ENCODE measurements at regions not wholly inside any gene's neighbourhood (a gene's known extent, or its start where the extent isn't known, plus 50 kb on each side); places are given as distances from the start of the nearest gene placed in this dataset.
A peak's percentile ranks its signal among the peaks of the same experiment; 100 is the strongest.

GRCh38 chr6:170074907-170075306, 216.0 kb downstream of the DLL1 start:
- TF ChIP-seq, protein P1, sequence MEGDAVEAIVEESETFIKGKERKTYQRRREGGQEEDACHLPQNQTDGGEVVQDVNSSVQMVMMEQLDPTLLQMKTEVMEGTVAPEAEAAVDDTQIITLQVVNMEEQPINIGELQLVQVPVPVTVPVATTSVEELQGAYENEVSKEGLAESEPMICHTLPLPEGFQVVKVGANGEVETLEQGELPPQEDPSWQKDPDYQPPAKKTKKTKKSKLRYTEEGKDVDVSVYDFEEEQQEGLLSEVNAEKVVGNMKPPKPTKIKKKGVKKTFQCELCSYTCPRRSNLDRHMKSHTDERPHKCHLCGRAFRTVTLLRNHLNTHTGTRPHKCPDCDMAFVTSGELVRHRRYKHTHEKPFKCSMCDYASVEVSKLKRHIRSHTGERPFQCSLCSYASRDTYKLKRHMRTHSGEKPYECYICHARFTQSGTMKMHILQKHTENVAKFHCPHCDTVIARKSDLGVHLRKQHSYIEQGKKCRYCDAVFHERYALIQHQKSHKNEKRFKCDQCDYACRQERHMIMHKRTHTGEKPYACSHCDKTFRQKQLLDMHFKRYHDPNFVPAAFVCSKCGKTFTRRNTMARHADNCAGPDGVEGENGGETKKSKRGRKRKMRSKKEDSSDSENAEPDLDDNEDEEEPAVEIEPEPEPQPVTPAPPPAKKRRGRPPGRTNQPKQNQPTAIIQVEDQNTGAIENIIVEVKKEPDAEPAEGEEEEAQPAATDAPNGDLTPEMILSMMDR (IDR thresholded peaks at IDR 0.05): no peak
- no peaks in the 10 kb centered on the region for H3K36me3 ChIP-seq
- no peaks in the 10 kb centered on the region for H3K27me3 ChIP-seq
- DNase-seq (ENCODE audit: low spot score in 2 of 2): no peak
- no peak overlapping the region for H3K4me3 ChIP-seq
- intact Hi-C loops (cut with DNase I): no loop called here
- no peaks in the 10 kb centered on the region for H3K4me1 ChIP-seq
- no peaks in the 10 kb centered on the region for H3K9me3 ChIP-seq
- no peak overlapping the region for H3K27ac ChIP-seq

DNA sequence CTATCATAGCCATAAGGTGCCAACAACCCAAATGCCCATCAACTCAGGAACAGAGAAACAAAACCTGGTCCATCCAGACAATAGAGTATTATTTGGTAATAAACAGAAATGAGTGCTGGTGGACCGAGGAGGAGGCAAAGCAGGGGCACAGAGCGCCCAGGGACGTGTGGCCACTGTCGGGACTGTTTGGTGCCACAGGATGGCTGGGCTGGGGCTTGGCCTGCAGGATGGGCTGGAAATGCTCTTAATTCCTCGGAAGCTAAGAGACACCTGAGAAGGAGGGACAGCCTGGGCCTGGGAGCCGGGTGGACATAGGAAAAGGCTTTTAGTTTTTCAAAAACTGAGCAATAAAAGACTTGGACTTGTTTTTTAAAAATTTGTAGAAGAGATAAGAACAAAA, 216.4 kb downstream of the DLL1 start:
- no peak overlapping the region for H3K4me3 ChIP-seq
- H3K4me1 ChIP-seq: no peaks in the 10 kb centered on the region
- TF ChIP-seq, protein P1 (IDR thresholded peaks at IDR 0.05): no peak
- no peaks in the 10 kb centered on the region for H3K9me3 ChIP-seq
- intact Hi-C loops (cut with DNase I): no loop called here
- H3K36me3 ChIP-seq: no peaks in the 10 kb centered on the region
- H3K27me3 ChIP-seq: no peaks in the 10 kb centered on the region
- no peak for DNase-seq (ENCODE audit: low spot score in 2 of 2)
- H3K27ac ChIP-seq: no peak overlapping the region

DNA sequence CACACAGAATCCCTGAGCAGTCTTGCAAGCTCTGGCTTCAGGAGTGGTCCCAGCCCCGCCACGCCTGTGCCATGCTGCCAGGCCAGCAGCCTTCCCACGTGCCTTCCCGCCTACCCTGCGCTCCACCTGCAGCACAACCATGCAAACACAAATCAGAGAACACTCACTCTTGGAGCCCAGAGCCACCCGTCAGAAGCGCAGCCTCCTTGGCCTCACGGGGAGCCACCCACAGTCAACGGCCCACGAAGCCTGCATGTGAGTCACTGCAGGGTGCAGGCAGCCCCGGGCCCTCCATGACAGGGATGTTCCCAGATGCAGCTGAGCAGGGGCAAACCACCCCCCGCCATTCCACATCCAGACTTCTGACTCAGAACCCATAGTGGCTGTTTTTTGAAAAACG, 217.0 kb downstream of the DLL1 start:
- Histone ChIP-seq H3K27ac (no peak overlapping the region), H3K36me3 (no peaks in the 10 kb centered on the region), H3K27me3 (no peaks in the 10 kb centered on the region), H3K9me3 (no peaks in the 10 kb centered on the region), H3K4me1 (no peaks in the 10 kb centered on the region), H3K4me3 (no peak overlapping the region)
- TF ChIP-seq, protein P1 (IDR thresholded peaks at IDR 0.05): no peak
- intact Hi-C loops (cut with DNase I): no loop called here
- peak in 1 of 2 donors; percentile 50 for DNase-seq (ENCODE audit: low spot score in 2 of 2)

GRCh38 chr6:170072246-170072645, 218.6 kb downstream of the DLL1 start:
- TF ChIP-seq, protein P1 (IDR thresholded peaks at IDR 0.05): no peak
- DNase-seq (ENCODE audit: low spot score in 2 of 2): no peak
- no peaks in the 10 kb centered on the region for H3K4me1 ChIP-seq
- no peak overlapping the region for H3K27ac ChIP-seq
- no peaks in the 10 kb centered on the region for H3K27me3 ChIP-seq
- no peak overlapping the region for H3K4me3 ChIP-seq
- intact Hi-C loops (cut with DNase I): no loop called here
- H3K9me3 ChIP-seq: no peaks in the 10 kb centered on the region
- no peaks in the 10 kb centered on the region for H3K36me3 ChIP-seq

GRCh38 chr6:170069611-170070010, 221.3 kb downstream of the DLL1 start:
- no peak for DNase-seq (ENCODE audit: low spot score in 2 of 2)
- Histone ChIP-seq H3K27ac (no peak overlapping the region), H3K27me3 (no peaks in the 10 kb centered on the region), H3K9me3 (no peaks in the 10 kb centered on the region), H3K4me3 (no peak overlapping the region), H3K36me3 (no peaks in the 10 kb centered on the region), H3K4me1 (no peaks in the 10 kb centered on the region)
- intact Hi-C loops (cut with DNase I): no loop called here
- TF ChIP-seq, protein P1 (IDR thresholded peaks at IDR 0.05): no peak

DNA sequence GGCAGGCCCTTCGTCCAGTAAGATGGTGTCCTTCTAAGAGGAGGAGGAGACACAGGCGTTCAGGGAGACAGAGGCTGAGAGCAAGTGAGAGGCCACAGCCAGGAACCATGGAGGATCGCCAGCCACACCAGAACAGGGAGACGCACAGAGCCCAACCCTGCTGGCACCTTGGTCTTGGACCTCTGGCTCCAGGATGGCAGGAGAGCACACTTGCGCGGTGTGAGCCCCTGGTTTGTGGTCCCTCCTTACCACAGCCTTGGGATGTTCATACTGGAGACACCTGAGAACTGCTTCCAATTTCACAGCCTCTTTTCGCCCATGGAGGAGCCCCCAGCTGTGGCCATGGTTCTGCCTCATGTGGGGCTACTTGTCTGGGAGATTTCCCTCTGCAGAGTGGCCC, 222.4 kb downstream of the DLL1 start:
- no peaks in the 10 kb centered on the region for H3K27me3 ChIP-seq
- no peaks in the 10 kb centered on the region for H3K4me1 ChIP-seq
- TF ChIP-seq, protein P1 (IDR thresholded peaks at IDR 0.05): no peak
- intact Hi-C loops (cut with DNase I): no loop called here
- H3K36me3 ChIP-seq: no peaks in the 10 kb centered on the region
- H3K9me3 ChIP-seq: no peaks in the 10 kb centered on the region
- no peak overlapping the region for H3K27ac ChIP-seq
- no peak for DNase-seq (ENCODE audit: low spot score in 2 of 2)
- H3K4me3 ChIP-seq: no peak overlapping the region
